Aorta (tissue), 5 donors: ENCODE measurements at regions not wholly inside any gene's neighbourhood (a gene's known extent, or its start where the extent isn't known, plus 50 kb on each side); places are given as distances from the start of the nearest gene placed in this dataset.

Source experiments
- ATAC-seq: fragments of 200-7000 bp; cut with Tn5 transposase; one replicate; pipeline ENCODE4 v1.9.1; 2022; ENCODE audit warnings: moderate library complexity; ENCODE audit not compliant: low FRiP score
- DNase-seq, 2 donors: peaks; one replicate each; pipeline ENCODE4 v3.0.0-alpha.2; 2020
- H3K27ac ChIP-seq, 2 donors: one replicate each; pipeline ENCODE4 v1.5.1; 2013; ENCODE audit warnings: low read length in 2 of 2, mild to moderate bottlenecking in 2 of 2, moderate library complexity in 2 of 2, control low read depth in 1 of 2, inconsistent platforms in 1 of 2, low read depth in 1 of 2
- H3K27me3 ChIP-seq, 2 donors: one replicate each; pipeline ENCODE4 v1.6.1; 2013; ENCODE audit warnings: control low read depth in 1 of 2, low read length in 1 of 2, mild to moderate bottlenecking in 1 of 2, moderate library complexity in 1 of 2; ENCODE audit not compliant: insufficient read depth in 2 of 2, control insufficient read depth in 1 of 2
- H3K36me3 ChIP-seq, 2 donors: one replicate each; pipeline ENCODE4 v1.6.1; 2013; ENCODE audit warnings: control low read depth in 1 of 2, low read length in 1 of 2, mild to moderate bottlenecking in 1 of 2; ENCODE audit not compliant: insufficient read depth in 2 of 2, control insufficient read depth in 1 of 2
- H3K4me1 ChIP-seq, 2 donors: one replicate each; pipeline ENCODE4 v1.6.1; 2013; ENCODE audit warnings: low read length in 2 of 2, control low read depth in 1 of 2, mild to moderate bottlenecking in 1 of 2, moderate library complexity in 1 of 2; ENCODE audit not compliant: insufficient read depth in 2 of 2, control insufficient read depth in 1 of 2
- H3K4me3 ChIP-seq, 2 donors: one replicate each; pipeline ENCODE4 v1.5.1; 2013; ENCODE audit warnings: low read length in 2 of 2, control low read depth in 1 of 2, mild to moderate bottlenecking in 1 of 2
- H3K9me3 ChIP-seq: one replicate; pipeline ENCODE4 v1.6.1; 2013; ENCODE audit warnings: mild to moderate bottlenecking, low read length; ENCODE audit not compliant: control insufficient read depth
- WGBS, 2 donors: extraction: QIAGEN DNeasy Blood & Tissue Kit; methylation state at CpG; one replicate each; pipeline ENCODE4 v1.1.7; 2013; 5-methylcytosine and 5-hydroxymethylcytosine counted together
- intact Hi-C, 2 donors: fragments of 100-400 bp; cut with DNase I; formaldehyde crosslinking; loops; one replicate each; pipeline versions ENCODE4 v1.14.2 to v1.15.0; 2022
- donor health status: healthy with polysubstance abuse.
- donor health status: Bipolar disorder and iron deficiency.
- donor health status: DM: no; HTN: no; CAD: no.
- donor health status: DM: no; HTN: no; CAD: no.
- donor health status: DM: yes; HTN: yes; CAD: no.

GRCh38 chr15:36478561-36478960 is 100.9 kb upstream of the CDIN1 start:
- intact Hi-C loops: no loop called here
- Histone ChIP-seq H3K27me3 (no peaks in the 10 kb centered on the region), H3K4me1 (no peaks in the 10 kb centered on the region), H3K4me3 (no peak overlapping the region), H3K27ac (no peak overlapping the region), H3K9me3 (no peaks in the 10 kb centered on the region), H3K36me3 (no peaks in the 10 kb centered on the region)
- 71 to 74% methylated on average over 2 of the region's 2 CpGs for WGBS, 2 donors
- DNase-seq: no peak
- no peak for ATAC-seq

DNA sequence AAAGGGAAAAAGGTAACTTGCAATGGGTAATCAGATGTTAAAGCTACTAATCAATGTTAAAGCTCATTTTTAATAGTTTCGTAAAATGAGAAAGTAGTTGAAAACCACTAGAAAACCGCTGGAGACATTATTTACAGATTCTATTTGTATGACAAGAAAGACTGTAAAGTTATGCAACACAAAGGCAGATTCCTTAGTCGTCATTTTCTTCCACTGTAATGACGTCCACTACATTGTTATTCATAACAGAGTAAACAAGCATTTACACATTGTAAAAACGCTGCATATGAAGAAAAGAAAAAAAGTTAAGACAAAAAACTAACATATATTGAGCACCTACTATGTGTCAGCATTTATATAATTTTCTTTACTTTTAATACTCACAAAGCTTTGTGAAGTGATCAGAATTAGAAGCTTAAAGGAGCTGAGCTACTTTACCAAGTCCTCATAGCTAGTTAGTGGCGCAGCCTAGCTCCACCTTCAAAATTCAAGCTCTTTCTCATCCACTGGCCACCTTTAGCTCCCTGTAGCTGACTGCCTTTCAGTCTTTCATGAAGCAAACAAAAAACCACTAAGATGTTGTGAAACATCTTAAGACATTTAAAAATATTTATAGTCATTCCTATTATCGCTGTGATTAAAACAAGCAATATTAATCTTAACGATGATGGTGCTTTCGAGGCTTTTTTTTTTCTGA is 100.1 kb upstream of the CDIN1 start:
- no peak for ATAC-seq
- no peaks in the 10 kb centered on the region for H3K9me3 ChIP-seq
- no peak overlapping the region for H3K27ac ChIP-seq
- DNase-seq: no peak
- H3K4me3 ChIP-seq: no peak overlapping the region
- intact Hi-C loops: no loop called here
- no peaks in the 10 kb centered on the region for H3K36me3 ChIP-seq
- H3K27me3 ChIP-seq: no peaks in the 10 kb centered on the region
- 68 to 74% methylated on average over 9 of the region's 9 CpGs for WGBS, 2 donors
- no peaks in the 10 kb centered on the region for H3K4me1 ChIP-seq

DNA sequence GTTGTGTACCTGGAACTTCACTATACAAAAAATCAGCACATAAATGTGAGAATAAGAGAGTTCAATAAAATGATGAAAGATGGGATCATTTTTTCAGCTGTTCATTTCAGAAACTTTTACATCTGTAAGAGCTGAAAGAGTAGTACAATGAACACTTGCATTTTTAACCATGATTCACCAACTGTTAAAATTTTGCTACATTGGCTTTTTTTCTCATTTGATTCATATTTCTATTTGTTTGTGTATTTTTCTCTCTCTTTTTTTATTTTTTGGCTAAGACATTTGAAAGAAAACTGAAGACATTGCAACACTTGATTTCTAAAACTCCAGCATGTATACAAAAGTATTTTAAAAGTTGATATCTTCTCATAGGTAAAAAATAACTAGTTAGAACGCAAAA is 98.3 kb upstream of the CDIN1 start:
- Histone ChIP-seq H3K4me3 (no peak overlapping the region), H3K27me3 (no peaks in the 10 kb centered on the region), H3K36me3 (no peaks in the 10 kb centered on the region), H3K9me3 (no peaks in the 10 kb centered on the region), H3K27ac (no peak overlapping the region), H3K4me1 (no peaks in the 10 kb centered on the region)
- no peak for DNase-seq
- 97% methylated on average over 1 of the region's 1 CpG for WGBS, 2 donors
- no peak for ATAC-seq
- intact Hi-C loops: no loop called here

GRCh38 chr15:36483409-36483808 is 96.0 kb upstream of the CDIN1 start:
- no peaks in the 10 kb centered on the region for H3K36me3 ChIP-seq
- H3K4me3 ChIP-seq: no peak overlapping the region
- H3K9me3 ChIP-seq: no peaks in the 10 kb centered on the region
- no peaks in the 10 kb centered on the region for H3K27me3 ChIP-seq
- intact Hi-C loops: no loop called here
- no peak overlapping the region for H3K27ac ChIP-seq
- no peak for DNase-seq
- no peak for ATAC-seq
- H3K4me1 ChIP-seq: no peaks in the 10 kb centered on the region
- 99 to 100% methylated on average over 1 of the region's 1 CpG for WGBS, 2 donors

DNA sequence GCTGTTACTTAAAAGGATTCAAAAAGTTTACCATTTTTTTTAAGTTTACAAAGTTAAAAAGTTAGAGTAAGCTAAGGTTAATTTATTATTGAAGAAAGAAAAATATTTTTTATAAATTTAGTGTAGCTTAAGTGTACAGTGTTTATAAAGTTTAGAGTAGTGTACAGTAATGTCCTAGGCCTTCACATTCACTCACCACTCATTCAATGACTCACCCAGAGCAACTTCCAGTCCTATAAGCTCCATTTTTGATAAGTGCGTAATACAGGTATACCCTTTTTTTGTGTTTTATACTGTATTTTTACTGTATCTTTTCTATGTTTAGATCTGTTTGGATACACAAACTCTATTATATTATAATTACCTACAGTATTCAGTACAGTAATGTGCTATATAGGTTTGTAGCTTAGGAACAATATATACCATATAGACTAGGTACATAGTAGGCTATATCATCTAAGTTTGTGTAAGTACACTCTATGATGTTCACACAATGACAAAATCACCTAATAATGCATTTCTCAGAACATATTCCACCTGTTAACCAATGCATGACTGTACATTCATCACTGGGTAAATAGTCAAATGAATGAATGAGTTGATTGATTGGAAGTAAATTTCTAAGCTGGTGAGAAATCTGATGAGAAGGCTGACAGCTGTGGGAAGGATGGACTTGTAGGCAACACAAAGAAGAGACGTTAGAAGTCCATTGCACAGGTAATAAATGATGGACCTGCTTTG is 95.2 kb upstream of the CDIN1 start:
- H3K36me3 ChIP-seq: no peaks in the 10 kb centered on the region
- intact Hi-C loops: no loop called here
- WGBS, 2 donors: 61 to 88% methylated on average over 2 of the region's 2 CpGs
- ATAC-seq (no peak), DNase-seq (no peak)
- no peak overlapping the region for H3K27ac ChIP-seq
- no peaks in the 10 kb centered on the region for H3K4me1 ChIP-seq
- H3K4me3 ChIP-seq: no peak overlapping the region
- H3K27me3 ChIP-seq: no peaks in the 10 kb centered on the region
- H3K9me3 ChIP-seq: no peaks in the 10 kb centered on the region

- DNase-seq (no peak), ATAC-seq (no peak)
- Histone ChIP-seq H3K9me3 (peaks cover 3% of the 10 kb centered on the region), H3K4me3 (no peak overlapping the region), H3K4me1 (no peaks in the 10 kb centered on the region), H3K27me3 (no peaks in the 10 kb centered on the region), H3K36me3 (no peaks in the 10 kb centered on the region), H3K27ac (no peak overlapping the region)
- 92 to 93% methylated on average over 4 of the region's 4 CpGs for WGBS, 2 donors
- intact Hi-C loops: loop anchor here in 1 of 2 donors (10.0 kb wide), 1 partner anchor 977 kb away; no protein-coding TSS in a partner anchor
Measured at GRCh38 chr15:36491912-36492311, 87.5 kb upstream of the CDIN1 start.

DNA sequence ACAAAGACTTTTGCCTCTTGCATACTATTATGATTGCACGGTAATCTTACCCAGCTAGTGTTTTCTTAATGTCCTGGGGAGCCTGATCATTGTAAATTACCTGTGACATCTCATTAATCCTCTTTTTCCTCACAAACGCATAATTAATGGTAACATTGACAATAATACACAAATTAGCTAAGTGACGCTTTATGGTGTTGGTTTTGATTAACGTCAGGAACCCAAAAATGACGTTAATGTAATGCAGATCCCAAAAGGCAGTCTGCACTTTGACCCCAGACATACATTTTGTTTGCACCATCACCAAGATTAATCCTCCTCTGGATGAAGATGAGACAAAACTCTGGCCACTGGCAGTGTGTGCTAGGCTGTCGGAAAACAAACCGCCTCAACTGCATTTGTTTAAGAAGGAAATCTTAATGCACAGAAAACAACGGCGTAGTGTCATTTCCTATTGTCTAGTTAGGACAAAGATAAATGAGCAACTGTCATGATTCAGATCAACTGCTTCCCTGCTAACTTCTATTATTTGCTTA is 83.9 kb upstream of the CDIN1 start:
- no peak overlapping the region for H3K4me3 ChIP-seq
- 88 to 89% methylated on average over 9 of the region's 9 CpGs for WGBS, 2 donors
- DNase-seq (no peak), ATAC-seq (no peak)
- no peak overlapping the region for H3K27ac ChIP-seq
- no peaks in the 10 kb centered on the region for H3K36me3 ChIP-seq
- no peaks in the 10 kb centered on the region for H3K4me1 ChIP-seq
- peaks cover under 1% of the 10 kb centered on the region for H3K9me3 ChIP-seq
- no peaks in the 10 kb centered on the region for H3K27me3 ChIP-seq
- intact Hi-C loops: loop anchor here in 1 of 2 donors (5.0 to 10.0 kb wide), 2 partner anchors 637 to 981 kb away; no protein-coding TSS in a partner anchor

DNA sequence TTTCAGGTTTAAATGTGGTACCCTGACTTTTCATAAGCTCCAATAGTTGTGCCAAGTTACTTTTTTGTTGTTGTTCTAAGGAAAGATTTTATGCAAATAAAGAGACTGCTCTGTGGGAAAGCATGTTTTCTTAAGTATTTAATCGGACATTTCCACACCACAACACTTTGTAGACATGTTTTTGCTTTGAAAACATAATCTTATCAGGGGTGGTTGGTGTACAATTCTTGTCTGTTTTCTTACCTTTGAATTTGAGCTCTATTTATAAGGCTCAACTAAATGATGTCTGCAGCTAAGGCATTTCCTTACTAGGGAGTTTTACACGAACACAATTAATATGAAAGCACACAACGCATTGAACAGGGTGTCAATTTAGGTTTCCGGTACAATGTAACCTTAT is 81.5 kb upstream of the CDIN1 start:
- Histone ChIP-seq H3K4me3 (peak overlapping the region; percentile 19 to 53), H3K4me1 (no peaks in the 10 kb centered on the region), H3K9me3 (no peaks in the 10 kb centered on the region), H3K27me3 (no peaks in the 10 kb centered on the region), H3K27ac (no peak overlapping the region), H3K36me3 (no peaks in the 10 kb centered on the region)
- no peak for ATAC-seq
- intact Hi-C loops: loop anchor here in 1 of 2 donors (5.0 to 10.0 kb wide), 2 partner anchors 634 to 983 kb away; no protein-coding TSS in a partner anchor
- 9 to 17% methylated on average over 4 of the region's 4 CpGs for WGBS, 2 donors
- no peak for DNase-seq
